WI38 (cell line): ENCODE measurements at regions not wholly inside any gene's neighbourhood (a gene's known extent, or its start where the extent isn't known, plus 50 kb on each side); places are given as distances from the start of the nearest gene placed in this dataset.

Experiments
- H3K4me3 ChIP-seq: 2 replicates; pipeline ENCODE4 v1.5.1; 2011; ENCODE audit warnings: low read depth, mild to moderate bottlenecking, control low read depth, low read length
- TF ChIP-seq, protein P1 (sequence below): IDR thresholded peaks from 2 replicates; pipeline ENCODE4 v1.5.1; 2012; ENCODE audit warnings: low read depth, mild to moderate bottlenecking, control low read depth, low read length

DNA sequence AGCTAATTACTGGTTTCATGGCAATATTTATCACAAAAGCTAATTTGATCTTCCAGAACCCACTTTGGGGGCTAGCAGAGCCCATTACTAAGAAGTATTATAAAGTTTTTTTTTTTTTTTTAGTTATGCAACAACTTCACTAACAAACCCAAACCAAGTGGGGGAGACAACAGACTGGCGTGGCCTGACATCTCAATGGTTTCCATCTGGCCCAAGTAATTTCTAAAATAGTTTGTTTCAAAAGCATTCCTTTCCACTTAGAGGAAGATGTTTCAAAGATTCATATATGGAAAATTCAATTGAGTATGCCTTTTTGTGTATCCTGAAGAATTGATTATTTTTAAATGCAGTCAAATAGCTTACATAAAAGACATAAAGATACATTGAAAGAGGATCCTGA is 367.1 kb downstream of the HRH4 start:
- TF ChIP-seq, protein P1, sequence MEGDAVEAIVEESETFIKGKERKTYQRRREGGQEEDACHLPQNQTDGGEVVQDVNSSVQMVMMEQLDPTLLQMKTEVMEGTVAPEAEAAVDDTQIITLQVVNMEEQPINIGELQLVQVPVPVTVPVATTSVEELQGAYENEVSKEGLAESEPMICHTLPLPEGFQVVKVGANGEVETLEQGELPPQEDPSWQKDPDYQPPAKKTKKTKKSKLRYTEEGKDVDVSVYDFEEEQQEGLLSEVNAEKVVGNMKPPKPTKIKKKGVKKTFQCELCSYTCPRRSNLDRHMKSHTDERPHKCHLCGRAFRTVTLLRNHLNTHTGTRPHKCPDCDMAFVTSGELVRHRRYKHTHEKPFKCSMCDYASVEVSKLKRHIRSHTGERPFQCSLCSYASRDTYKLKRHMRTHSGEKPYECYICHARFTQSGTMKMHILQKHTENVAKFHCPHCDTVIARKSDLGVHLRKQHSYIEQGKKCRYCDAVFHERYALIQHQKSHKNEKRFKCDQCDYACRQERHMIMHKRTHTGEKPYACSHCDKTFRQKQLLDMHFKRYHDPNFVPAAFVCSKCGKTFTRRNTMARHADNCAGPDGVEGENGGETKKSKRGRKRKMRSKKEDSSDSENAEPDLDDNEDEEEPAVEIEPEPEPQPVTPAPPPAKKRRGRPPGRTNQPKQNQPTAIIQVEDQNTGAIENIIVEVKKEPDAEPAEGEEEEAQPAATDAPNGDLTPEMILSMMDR: no peak
- H3K4me3 ChIP-seq: no peak overlapping the region

DNA sequence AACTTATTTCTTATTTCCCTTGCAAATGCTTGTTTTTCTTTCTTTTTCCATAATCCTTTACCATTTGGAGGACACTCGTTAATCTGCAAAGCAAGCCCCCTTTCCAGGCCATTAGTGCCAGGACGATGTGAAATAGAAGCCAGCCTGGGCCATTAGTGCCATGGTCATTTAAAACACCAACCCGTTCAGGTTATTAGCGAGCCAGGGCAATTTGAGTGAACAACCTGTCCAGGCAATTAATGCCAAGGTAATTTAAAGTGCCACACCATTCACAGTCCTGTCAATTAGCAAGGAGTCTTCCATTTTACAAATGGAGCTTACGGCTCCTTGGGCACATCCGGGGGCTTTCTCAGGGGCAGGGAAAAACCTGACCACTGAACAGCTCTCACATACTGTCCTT is 370.6 kb downstream of the HRH4 start:
- TF ChIP-seq, protein P1: no peak
- no peak overlapping the region for H3K4me3 ChIP-seq

DNA sequence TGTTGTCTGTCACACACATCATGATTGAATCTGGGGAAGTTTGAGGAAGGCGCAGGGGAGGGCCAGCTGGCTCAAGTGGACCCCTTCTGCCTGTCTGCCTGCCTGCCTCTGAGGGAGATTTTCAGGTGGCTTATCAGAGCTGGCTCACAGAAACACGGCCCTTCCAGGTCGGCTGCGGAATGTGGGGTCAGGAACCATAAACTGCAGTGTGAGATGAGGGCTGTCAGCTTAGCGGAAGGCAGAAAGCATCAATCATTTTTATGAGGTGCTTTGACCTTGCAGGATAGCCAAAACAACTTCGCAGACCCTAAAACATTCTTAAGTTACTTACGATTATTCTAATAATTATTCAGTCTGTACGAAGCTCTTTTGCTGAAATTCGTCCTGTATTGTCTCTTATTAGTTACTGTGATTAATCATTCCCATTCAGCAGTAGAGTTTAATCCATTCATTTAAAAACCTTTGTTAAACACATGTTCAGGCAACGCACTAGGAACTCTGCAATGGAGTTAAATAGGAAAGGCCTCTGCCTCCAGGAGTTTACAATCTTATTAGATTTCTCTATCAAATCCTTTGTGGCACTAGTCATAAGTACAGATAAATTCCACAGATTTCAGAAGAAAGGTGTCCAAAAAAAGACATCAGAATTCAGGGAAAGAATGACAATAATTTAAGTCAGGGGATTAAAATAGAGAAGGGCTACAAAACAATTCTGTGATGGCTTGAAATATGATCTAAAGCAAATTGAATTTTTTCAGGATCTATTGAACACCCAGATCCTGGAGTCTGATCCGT is 371.6 kb downstream of the HRH4 start:
- no peak overlapping the region for H3K4me3 ChIP-seq
- TF ChIP-seq, protein P1: no peak

DNA sequence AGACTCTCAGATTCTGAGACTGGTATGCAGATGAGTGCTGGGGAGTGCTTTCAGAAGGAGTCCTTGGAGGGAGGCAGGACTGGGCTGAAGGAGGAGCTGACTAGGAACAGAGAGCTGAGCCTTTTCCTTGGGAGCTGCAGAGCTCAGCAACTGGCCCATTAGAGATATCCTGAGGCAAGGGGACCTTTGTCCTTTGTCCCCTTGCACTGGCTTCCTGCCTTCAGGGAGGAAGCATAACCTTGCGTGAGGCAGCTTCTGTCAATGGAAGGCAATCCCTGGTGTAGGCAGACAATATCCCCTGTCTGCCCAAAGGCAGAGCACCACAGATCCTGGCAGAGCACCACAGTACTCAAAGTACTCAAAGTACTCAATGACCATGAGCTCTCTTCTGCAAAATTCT is 375.3 kb downstream of the HRH4 start:
- TF ChIP-seq, protein P1: no peak
- H3K4me3 ChIP-seq: no peak overlapping the region

DNA sequence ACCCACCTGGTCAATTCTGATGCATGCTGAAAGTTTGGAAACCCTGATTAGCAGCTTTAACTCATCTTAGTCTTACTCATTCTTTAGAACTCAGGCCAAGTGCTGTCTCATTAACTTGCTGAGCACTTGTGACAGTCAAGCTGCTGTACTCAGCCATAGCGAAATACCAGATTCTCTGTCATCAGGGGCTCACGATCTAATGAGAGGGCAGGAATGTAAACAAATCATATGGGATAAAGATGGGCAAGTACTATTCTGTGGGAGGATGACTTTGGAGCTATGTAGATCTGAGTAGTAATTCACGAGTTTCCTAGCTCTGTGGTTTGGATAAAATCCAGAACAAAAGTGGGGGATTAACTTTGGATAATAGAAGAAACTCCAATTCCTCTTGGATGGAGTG is 376.6 kb downstream of the HRH4 start:
- no peak overlapping the region for H3K4me3 ChIP-seq
- TF ChIP-seq, protein P1: no peak

DNA sequence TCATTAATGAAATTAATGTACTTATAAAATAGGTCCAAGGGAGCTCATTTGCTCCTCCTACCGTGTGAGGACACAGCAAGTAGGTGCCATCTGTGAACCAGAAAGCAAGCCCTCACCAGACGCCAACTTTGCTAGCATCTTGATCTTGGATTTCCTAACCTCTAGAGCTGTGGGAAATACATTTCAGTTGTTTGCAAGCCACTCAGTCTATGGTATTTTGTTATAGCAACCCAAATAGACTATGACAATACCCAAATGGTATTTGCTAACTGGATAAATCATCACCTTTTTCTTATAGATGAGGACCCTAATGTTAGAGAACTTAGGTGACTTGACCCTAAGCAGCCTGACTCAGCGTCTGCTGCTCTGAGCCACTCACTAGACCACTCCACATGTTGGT is 379.6 kb downstream of the HRH4 start:
- no peak overlapping the region for H3K4me3 ChIP-seq
- TF ChIP-seq, protein P1: no peak

DNA sequence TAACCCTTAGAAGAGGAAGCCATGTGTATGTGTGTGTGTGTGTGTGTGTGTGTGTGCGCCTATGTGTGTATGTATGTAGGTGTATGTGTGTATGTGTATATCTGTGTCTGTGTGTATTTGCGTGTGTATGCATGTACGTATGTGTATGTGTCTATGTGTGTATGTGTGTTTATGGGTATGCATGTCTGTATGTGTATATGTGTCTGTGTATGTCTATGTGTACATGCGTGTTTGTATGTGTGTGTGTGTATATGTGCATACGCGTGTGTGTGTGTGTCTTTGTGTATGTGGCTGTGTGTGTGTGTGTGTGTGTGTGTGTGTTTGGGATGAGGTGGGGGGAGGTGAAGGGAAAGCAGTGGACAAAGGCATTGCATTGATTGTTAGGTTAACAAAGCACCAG is 380.2 kb downstream of the HRH4 start:
- TF ChIP-seq, protein P1: no peak

More for the DNA sequence above, 380.2 kb downstream of the HRH4 start:
- H3K4me3 ChIP-seq: no peak overlapping the region
